ENCODE measurements at regions not wholly inside any gene's neighbourhood (a gene's known extent, or its start where the extent isn't known, plus 50 kb on each side); places are given as distances from the start of the nearest gene placed in this dataset.

DNA sequence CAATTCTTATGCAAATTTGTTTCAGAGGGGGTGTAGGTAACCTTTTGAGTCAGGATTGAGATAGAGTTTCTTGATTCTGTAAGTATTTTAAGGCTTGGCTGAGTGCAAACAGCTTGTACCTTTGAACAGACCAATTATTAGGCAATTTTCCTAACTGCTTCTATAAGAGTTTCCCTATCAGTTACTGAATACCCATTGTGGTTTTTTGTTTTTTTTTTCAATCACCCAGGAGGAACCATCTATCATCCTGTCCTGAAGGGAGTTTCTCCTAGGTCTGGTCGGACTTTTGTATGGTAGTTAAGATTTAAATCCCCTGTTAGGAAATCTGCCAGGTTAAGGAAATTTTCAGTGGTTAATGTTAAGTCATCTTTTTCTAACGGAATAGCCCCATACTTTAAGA, 319.4 kb upstream of the SLC39A10 start:
- no peak overlapping the region for H3K4me3 ChIP-seq
- DNase-seq: no peak
- intact Hi-C loops (cut with micrococcal nuclease; ENCODE audit: unreplicated experiment): no loop called here
- TF ChIP-seq EZH2 (IDR thresholded peaks at IDR 0.05; ENCODE audit: low read depth): no peak
- no peaks in the 10 kb centered on the region for H3K9me3 ChIP-seq (ENCODE audit: insufficient read depth, low read depth)
- H3K27me3 ChIP-seq (ENCODE audit: insufficient read depth, low read depth): no peaks in the 10 kb centered on the region
- CTCF ChIA-PET: no interaction called here
- H3K27ac ChIP-seq: no peak overlapping the region
- no peaks in the 10 kb centered on the region for H3F3A ChIP-seq (ENCODE audit: insufficient read depth, low read depth)
- BruUV-seq (replicated peaks): no TSS peak
- H3K4me2 ChIP-seq: no peak overlapping the region
- H3K4me1 ChIP-seq (replicated peaks; ENCODE audit: insufficient read depth): no peaks in the 10 kb centered on the region
- H3K9me2 ChIP-seq (ENCODE audit: insufficient read depth): no peaks in the 10 kb centered on the region
- no peak overlapping the region for H2AFZ ChIP-seq
- H3K36me3 ChIP-seq (ENCODE audit: low read depth): no peaks in the 10 kb centered on the region
- H4K20me1 ChIP-seq (ENCODE audit: insufficient read depth): no peaks in the 10 kb centered on the region
- POLR2A ChIA-PET (ENCODE audit: unreplicated experiment): no interaction called here
- H3K79me2 ChIP-seq (ENCODE audit: low read depth): no peaks in the 10 kb centered on the region

- no peaks in the 10 kb centered on the region for H4K20me1 ChIP-seq (ENCODE audit: insufficient read depth)
- H3K27ac ChIP-seq: no peak overlapping the region
- no peak for DNase-seq
- no peaks in the 10 kb centered on the region for H3K79me2 ChIP-seq (ENCODE audit: low read depth)
- no peak overlapping the region for H3K4me2 ChIP-seq
- no peaks in the 10 kb centered on the region for H3K9me2 ChIP-seq (ENCODE audit: insufficient read depth)
- no peaks in the 10 kb centered on the region for H3F3A ChIP-seq (ENCODE audit: insufficient read depth, low read depth)
- no peaks in the 10 kb centered on the region for H3K36me3 ChIP-seq (ENCODE audit: low read depth)
- H2AFZ ChIP-seq: no peak overlapping the region
- no peaks in the 10 kb centered on the region for H3K27me3 ChIP-seq (ENCODE audit: insufficient read depth, low read depth)
- intact Hi-C loops (cut with micrococcal nuclease; ENCODE audit: unreplicated experiment): no loop called here
- no peak for TF ChIP-seq EZH2 (IDR thresholded peaks at IDR 0.05; ENCODE audit: low read depth)
- TF ChIP-seq, protein P1, sequence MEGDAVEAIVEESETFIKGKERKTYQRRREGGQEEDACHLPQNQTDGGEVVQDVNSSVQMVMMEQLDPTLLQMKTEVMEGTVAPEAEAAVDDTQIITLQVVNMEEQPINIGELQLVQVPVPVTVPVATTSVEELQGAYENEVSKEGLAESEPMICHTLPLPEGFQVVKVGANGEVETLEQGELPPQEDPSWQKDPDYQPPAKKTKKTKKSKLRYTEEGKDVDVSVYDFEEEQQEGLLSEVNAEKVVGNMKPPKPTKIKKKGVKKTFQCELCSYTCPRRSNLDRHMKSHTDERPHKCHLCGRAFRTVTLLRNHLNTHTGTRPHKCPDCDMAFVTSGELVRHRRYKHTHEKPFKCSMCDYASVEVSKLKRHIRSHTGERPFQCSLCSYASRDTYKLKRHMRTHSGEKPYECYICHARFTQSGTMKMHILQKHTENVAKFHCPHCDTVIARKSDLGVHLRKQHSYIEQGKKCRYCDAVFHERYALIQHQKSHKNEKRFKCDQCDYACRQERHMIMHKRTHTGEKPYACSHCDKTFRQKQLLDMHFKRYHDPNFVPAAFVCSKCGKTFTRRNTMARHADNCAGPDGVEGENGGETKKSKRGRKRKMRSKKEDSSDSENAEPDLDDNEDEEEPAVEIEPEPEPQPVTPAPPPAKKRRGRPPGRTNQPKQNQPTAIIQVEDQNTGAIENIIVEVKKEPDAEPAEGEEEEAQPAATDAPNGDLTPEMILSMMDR (conservative IDR thresholded peaks at IDR 0.05): no peak
- H3K4me3 ChIP-seq: no peak overlapping the region
- no peaks in the 10 kb centered on the region for H3K4me1 ChIP-seq (replicated peaks; ENCODE audit: insufficient read depth)
- ChIA-PET CTCF (no interaction called here), POLR2A (ENCODE audit: unreplicated experiment) (no interaction called here)
- no peaks in the 10 kb centered on the region for H3K9me3 ChIP-seq (ENCODE audit: insufficient read depth, low read depth)
- BruUV-seq (replicated peaks): no TSS peak
Observed at GRCh38 chr2:195333869-195334268, 323.2 kb upstream of the SLC39A10 start.

- H3K4me3 ChIP-seq: no peak overlapping the region
- ChIA-PET POLR2A (ENCODE audit: unreplicated experiment) (no interaction called here), CTCF (interaction anchor here (0.6 kb wide), 1 partner anchor 26 kb away, joined by 5 read pairs; no protein-coding TSS in a partner anchor)
- DNase-seq: no peak
- H3K27ac ChIP-seq: no peak overlapping the region
- H3K4me2 ChIP-seq: no peak overlapping the region
- H3K9me3 ChIP-seq (ENCODE audit: insufficient read depth, low read depth): no peaks in the 10 kb centered on the region
- no peaks in the 10 kb centered on the region for H3K4me1 ChIP-seq (replicated peaks; ENCODE audit: insufficient read depth)
- H3K9me2 ChIP-seq (ENCODE audit: insufficient read depth): no peaks in the 10 kb centered on the region
- intact Hi-C loops (cut with micrococcal nuclease; ENCODE audit: unreplicated experiment): no loop called here
- H3K36me3 ChIP-seq (ENCODE audit: low read depth): no peaks in the 10 kb centered on the region
- H3F3A ChIP-seq (ENCODE audit: insufficient read depth, low read depth): no peaks in the 10 kb centered on the region
- no peak overlapping the region for H2AFZ ChIP-seq
- H4K20me1 ChIP-seq (ENCODE audit: insufficient read depth): no peaks in the 10 kb centered on the region
- H3K27me3 ChIP-seq (ENCODE audit: insufficient read depth, low read depth): no peaks in the 10 kb centered on the region
- no peaks in the 10 kb centered on the region for H3K79me2 ChIP-seq (ENCODE audit: low read depth)
- TF ChIP-seq, protein P1 (conservative IDR thresholded peaks at IDR 0.05): no peak
- TF ChIP-seq EZH2 (IDR thresholded peaks at IDR 0.05; ENCODE audit: low read depth): no peak
- BruUV-seq (replicated peaks): no TSS peak
Observed at GRCh38 chr2:195331966-195332365, 325.1 kb upstream of the SLC39A10 start.

GRCh38 chr2:195331129-195331528, 325.9 kb upstream of the SLC39A10 start:
- Histone ChIP-seq H3K9me3 (ENCODE audit: insufficient read depth, low read depth) (no peaks in the 10 kb centered on the region), H3K79me2 (ENCODE audit: low read depth) (no peaks in the 10 kb centered on the region), H3K27me3 (ENCODE audit: insufficient read depth, low read depth) (no peaks in the 10 kb centered on the region), H3K9me2 (ENCODE audit: insufficient read depth) (no peaks in the 10 kb centered on the region), H2AFZ (no peak overlapping the region), H4K20me1 (ENCODE audit: insufficient read depth) (no peaks in the 10 kb centered on the region), H3F3A (ENCODE audit: insufficient read depth, low read depth) (no peaks in the 10 kb centered on the region), H3K4me1 (replicated peaks; ENCODE audit: insufficient read depth) (no peaks in the 10 kb centered on the region), H3K27ac (no peak overlapping the region), H3K36me3 (ENCODE audit: low read depth) (no peaks in the 10 kb centered on the region), H3K4me2 (no peak overlapping the region), H3K4me3 (no peak overlapping the region)
- TF ChIP-seq, protein P1 (conservative IDR thresholded peaks at IDR 0.05): no peak
- TF ChIP-seq EZH2 (IDR thresholded peaks at IDR 0.05; ENCODE audit: low read depth): no peak
- ChIA-PET POLR2A (ENCODE audit: unreplicated experiment) (no interaction called here), CTCF (interaction anchor here (0.7 kb wide), 1 partner anchor 461 kb away, joined by 3 read pairs; no protein-coding TSS in a partner anchor)
- intact Hi-C loops (cut with micrococcal nuclease; ENCODE audit: unreplicated experiment): no loop called here
- DNase-seq: no peak
- no TSS peak for BruUV-seq (replicated peaks)

Measured in PC-9 (cell line).